ENCODE measurements at regions not wholly inside any gene's neighbourhood (a gene's known extent, or its start where the extent isn't known, plus 50 kb on each side); places are given as distances from the start of the nearest gene placed in this dataset.
"Not testable (repeated sequence)": the region's sequence is repeated elsewhere in the genome, so short reads cannot be mapped to it uniquely, and the experiment has no call there.

- TF ChIP-seq POLR2A (IDR thresholded peaks at IDR 0.05; ENCODE audit: low read depth, low read length), result no peak
- FAIRE-seq (no peak), DNase-seq (ENCODE audit: insufficient read length, low spot score) (no peak)
These were observed 68.0 kb downstream of the CBLN4 start for GRCh38 chr20:55937283-55937682.

GRCh38 chr20:55936209-55936595, 69.1 kb downstream of the CBLN4 start:
- TF ChIP-seq POLR2A (IDR thresholded peaks at IDR 0.05; ENCODE audit: low read depth, low read length), result no peak
- FAIRE-seq (no peak), DNase-seq (ENCODE audit: insufficient read length, low spot score) (no peak)

GRCh38 chr20:55935448-55936208, 69.7 kb downstream of the CBLN4 start:
- DNase-seq (ENCODE audit: insufficient read length, low spot score) (no peak), FAIRE-seq (no peak)
- no peak for TF ChIP-seq POLR2A (IDR thresholded peaks at IDR 0.05; ENCODE audit: low read depth, low read length)

- DNase-seq (ENCODE audit: insufficient read length, low spot score), result no peak
- no peak for TF ChIP-seq POLR2A (IDR thresholded peaks at IDR 0.05; ENCODE audit: low read depth, low read length)
- FAIRE-seq, result no peak
These were observed 71.2 kb downstream of the CBLN4 start for GRCh38 chr20:55934146-55934545.

- DNase-seq (ENCODE audit: insufficient read length, low spot score); FAIRE-seq: not testable (repeated sequence)
These were observed 74.4 kb downstream of the CBLN4 start for GRCh38 chr20:55930876-55931275.

GRCh38 chr20:55928266-55928665, 77.1 kb downstream of the CBLN4 start:
- FAIRE-seq (no peak), DNase-seq (ENCODE audit: insufficient read length, low spot score) (no peak)
- no peak for TF ChIP-seq POLR2A (IDR thresholded peaks at IDR 0.05; ENCODE audit: low read depth, low read length)

GRCh38 chr20:55919956-55920355, 85.4 kb downstream of the CBLN4 start:
- FAIRE-seq (no peak), DNase-seq (ENCODE audit: insufficient read length, low spot score) (no peak)
- no peak for TF ChIP-seq POLR2A (IDR thresholded peaks at IDR 0.05; ENCODE audit: low read depth, low read length)

GRCh38 chr20:55919319-55919718, 86.0 kb downstream of the CBLN4 start:
- no peak for TF ChIP-seq POLR2A (IDR thresholded peaks at IDR 0.05; ENCODE audit: low read depth, low read length)
- FAIRE-seq (no peak), DNase-seq (ENCODE audit: insufficient read length, low spot score) (no peak)

GRCh38 chr20:55918471-55918870, 86.8 kb downstream of the CBLN4 start:
- FAIRE-seq, result no peak
- DNase-seq (ENCODE audit: insufficient read length, low spot score), result no peak
- no peak for TF ChIP-seq POLR2A (IDR thresholded peaks at IDR 0.05; ENCODE audit: low read depth, low read length)

GRCh38 chr20:55893031-55893430, 112.3 kb downstream of the CBLN4 start:
- no peak for TF ChIP-seq POLR2A (IDR thresholded peaks at IDR 0.05; ENCODE audit: low read depth, low read length)
- DNase-seq (ENCODE audit: insufficient read length, low spot score), result no peak
- FAIRE-seq, result no peak

- no peak for TF ChIP-seq POLR2A (IDR thresholded peaks at IDR 0.05; ENCODE audit: low read depth, low read length)
- DNase-seq (ENCODE audit: insufficient read length, low spot score), result no peak
- no peak for FAIRE-seq
These were observed 116.6 kb downstream of the CBLN4 start for GRCh38 chr20:55888685-55889084.

- FAIRE-seq (no peak), DNase-seq (ENCODE audit: insufficient read length, low spot score) (no peak)
- TF ChIP-seq POLR2A (IDR thresholded peaks at IDR 0.05; ENCODE audit: low read depth, low read length), result no peak
These were observed 122.4 kb downstream of the CBLN4 start for GRCh38 chr20:55882910-55883309.

GRCh38 chr20:55882286-55882685, 123.0 kb downstream of the CBLN4 start:
- TF ChIP-seq POLR2A (IDR thresholded peaks at IDR 0.05; ENCODE audit: low read depth, low read length), result no peak
- DNase-seq (ENCODE audit: insufficient read length, low spot score), result no peak
- no peak for FAIRE-seq

GRCh38 chr20:55881204-55881603, 124.1 kb downstream of the CBLN4 start:
- FAIRE-seq (no peak), DNase-seq (ENCODE audit: insufficient read length, low spot score) (no peak)
- TF ChIP-seq POLR2A (IDR thresholded peaks at IDR 0.05; ENCODE audit: low read depth, low read length), result no peak

GRCh38 chr20:55880361-55880760, 125.0 kb downstream of the CBLN4 start:
- FAIRE-seq (no peak), DNase-seq (ENCODE audit: insufficient read length, low spot score) (no peak)
- TF ChIP-seq POLR2A (IDR thresholded peaks at IDR 0.05; ENCODE audit: low read depth, low read length), result no peak

GRCh38 chr20:55855052-55855451, 150.3 kb downstream of the CBLN4 start:
- FAIRE-seq (no peak), DNase-seq (ENCODE audit: insufficient read length, low spot score) (no peak)
- no peak for TF ChIP-seq POLR2A (IDR thresholded peaks at IDR 0.05; ENCODE audit: low read depth, low read length)
